T-helper 2 cell (primary cell): ENCODE measurements at regions not wholly inside any gene's neighbourhood (a gene's known extent, or its start where the extent isn't known, plus 50 kb on each side); places are given as distances from the start of the nearest gene placed in this dataset.

Experiments used
- DNase-seq, 5 experiments: peaks; one replicate each; pipeline versions ENCODE4 v3.0.0 to v3.0.0-alpha.2; 2012 to 2022

- no peak for DNase-seq
Measured at GRCh38 chr22:48088926-48089536, 1326.6 kb downstream of the TBC1D22A start.

- DNase-seq = no peak
Measured at GRCh38 chr22:48088251-48088650, 1325.8 kb downstream of the TBC1D22A start.

- DNase-seq = no peak
Measured at GRCh38 chr22:48085901-48086645, 1323.6 kb downstream of the TBC1D22A start.

GRCh38 chr22:48084729-48085050 is 1322.2 kb downstream of the TBC1D22A start:
- DNase-seq = no peak

- peak in 1 of 5 experiments; percentile 52 for DNase-seq
Measured at GRCh38 chr22:48084041-48084728, 1321.7 kb downstream of the TBC1D22A start.

GRCh38 chr22:48083502-48083901 is 1321.1 kb downstream of the TBC1D22A start:
- no peak for DNase-seq

- DNase-seq = no peak
Measured at GRCh38 chr22:48082284-48082683, 1319.8 kb downstream of the TBC1D22A start.

- DNase-seq = no peak
Measured at GRCh38 chr22:48081281-48081680, 1318.8 kb downstream of the TBC1D22A start.

GRCh38 chr22:48080316-48081165 is 1318.1 kb downstream of the TBC1D22A start:
- DNase-seq = peak in 1 of 5 experiments; percentile 32

GRCh38 chr22:48079505-48080290 is 1317.2 kb downstream of the TBC1D22A start:
- peak in 1 of 5 experiments; percentile 52 for DNase-seq

GRCh38 chr22:48078825-48079224 is 1316.4 kb downstream of the TBC1D22A start:
- no peak for DNase-seq

GRCh38 chr22:48077699-48078098 is 1315.2 kb downstream of the TBC1D22A start:
- no peak for DNase-seq

GRCh38 chr22:48076008-48076407 is 1313.6 kb downstream of the TBC1D22A start:
- DNase-seq = no peak

- DNase-seq = no peak
Measured at GRCh38 chr22:48075604-48076003, 1313.2 kb downstream of the TBC1D22A start.

GRCh38 chr22:48072777-48073176 is 1310.3 kb downstream of the TBC1D22A start:
- no peak for DNase-seq

GRCh38 chr22:48071828-48072227 is 1309.4 kb downstream of the TBC1D22A start:
- DNase-seq = no peak

- DNase-seq = no peak
Measured at GRCh38 chr22:48071305-48071704, 1308.9 kb downstream of the TBC1D22A start.

- no peak for DNase-seq
Measured at GRCh38 chr22:48070760-48071159, 1308.3 kb downstream of the TBC1D22A start.

GRCh38 chr22:48070083-48070482 is 1307.6 kb downstream of the TBC1D22A start:
- no peak for DNase-seq

GRCh38 chr22:48069256-48069655 is 1306.8 kb downstream of the TBC1D22A start:
- DNase-seq = no peak

- DNase-seq = no peak
Measured at GRCh38 chr22:48068323-48068885, 1306.0 kb downstream of the TBC1D22A start.

- DNase-seq = no peak
Measured at GRCh38 chr22:48065892-48066291, 1303.4 kb downstream of the TBC1D22A start.
